Left cardiac atrium (tissue), 4 donors: ENCODE measurements at regions not wholly inside any gene's neighbourhood (a gene's known extent, or its start where the extent isn't known, plus 50 kb on each side); places are given as distances from the start of the nearest gene placed in this dataset.
"Not testable (repeated sequence)": the region's sequence is repeated elsewhere in the genome, so short reads cannot be mapped to it uniquely, and the experiment has no call there.

Experiments used
- ATAC-seq, 2 donors: fragments of 200-7000 bp; cut with Tn5 transposase; one replicate each; pipeline ENCODE4 v1.9.1; 2020; ENCODE audit warnings: mild to moderate bottlenecking in 2 of 2, moderate library complexity in 2 of 2
- DNase-seq: peaks from one replicate; pipeline ENCODE4 v3.0.0-alpha.2; 2020
- intact Hi-C, 2 donors: fragments of 100-400 bp; cut with DNase I; formaldehyde crosslinking; loops; one replicate each; pipeline versions ENCODE4 v1.14.1 to v1.15.1; 2022 to 2023
- donor health status: DM: no; HTN: yes; CAD: no.
- donor health status: DM: no; HTN: yes; CAD: no; lungs with severe emphysema.
- donor health status: DM: yes; HTN: yes; CAD: no.
- donor health status: Dilated cardiomyopathy.

DNA sequence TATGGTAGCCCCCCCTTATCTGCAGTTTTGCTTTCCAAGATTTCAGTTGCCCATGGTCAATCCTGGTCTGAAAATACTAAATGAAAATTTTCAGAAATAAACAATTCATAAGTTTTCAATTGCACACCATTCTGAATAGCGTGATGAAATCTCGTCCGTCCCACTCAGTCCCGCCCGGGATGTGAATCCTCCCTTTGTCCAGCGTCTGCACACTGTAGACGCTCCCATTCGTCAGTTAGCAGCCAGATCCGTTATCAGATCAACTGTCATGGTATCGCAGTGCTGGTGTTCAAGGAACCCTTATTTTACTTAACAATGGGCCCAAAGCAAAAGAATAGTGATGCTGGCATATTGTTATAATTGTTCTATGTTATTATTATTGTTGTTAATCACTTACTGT is 98.6 kb downstream of the TMEM215 start:
- intact Hi-C loops = no loop called here
- DNase-seq (no peak), ATAC-seq (no peak)

DNA sequence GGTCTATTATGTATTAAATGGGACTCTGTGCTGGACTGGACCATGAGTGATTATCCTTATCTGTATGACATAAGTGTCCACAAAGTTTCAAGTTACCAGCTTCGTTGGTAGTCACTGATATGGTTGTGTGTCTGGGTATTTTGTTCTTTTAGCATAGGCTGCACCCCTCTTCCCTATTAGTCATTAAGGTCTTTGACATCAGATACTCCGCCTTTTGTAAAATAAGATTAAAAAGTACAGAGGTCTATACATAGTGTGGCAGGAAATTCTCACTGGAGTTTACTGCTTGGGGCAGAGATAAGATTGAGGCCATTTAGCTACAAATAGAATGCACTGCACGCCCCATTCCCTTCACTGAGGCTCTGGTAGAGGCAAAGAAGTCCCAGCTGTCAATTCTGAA is 99.4 kb downstream of the TMEM215 start:
- intact Hi-C loops = no loop called here
- ATAC-seq (no peak), DNase-seq (no peak)

DNA sequence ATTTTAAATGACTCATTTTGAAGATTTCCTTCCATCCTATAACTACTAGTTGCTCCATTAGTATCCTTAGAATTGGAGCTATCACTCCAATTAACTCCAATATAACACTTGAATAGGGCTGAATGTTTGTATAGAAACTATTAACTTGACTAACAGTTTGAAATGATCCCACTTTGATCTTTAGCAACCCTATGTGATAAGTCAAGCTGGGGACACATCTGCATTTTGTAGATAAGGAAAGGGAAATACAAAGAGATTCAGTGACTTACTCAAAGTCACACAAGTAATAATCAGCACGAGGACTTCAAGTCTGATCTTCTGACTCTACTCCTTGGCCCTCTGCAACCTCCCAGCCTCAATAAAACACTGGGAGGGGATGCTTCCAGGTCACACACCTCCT is 101.1 kb downstream of the TMEM215 start:
- ATAC-seq = no peak
- intact Hi-C loops = no loop called here
- no peak for DNase-seq

DNA sequence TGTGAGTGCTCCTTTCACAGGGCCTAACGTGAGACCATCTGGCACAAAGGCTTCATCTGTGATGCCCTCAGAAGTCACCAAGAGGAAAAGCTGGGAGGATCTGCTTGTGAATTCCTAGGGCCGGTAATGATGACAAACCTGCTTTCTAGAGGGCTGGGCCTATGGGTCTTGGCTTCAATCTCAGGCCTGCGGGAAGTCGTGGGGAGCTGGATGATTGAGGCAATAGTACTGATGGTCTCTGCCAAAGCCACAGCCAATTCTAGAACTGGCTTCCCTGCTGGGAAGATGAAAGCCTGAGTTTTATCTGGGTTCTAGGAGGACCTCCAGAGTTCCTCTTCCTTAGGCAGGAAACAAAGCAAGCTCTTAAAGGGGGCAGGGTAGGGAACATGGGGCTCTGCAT is 102.7 kb downstream of the TMEM215 start:
- ATAC-seq = no peak
- intact Hi-C loops = no loop called here

DNA sequence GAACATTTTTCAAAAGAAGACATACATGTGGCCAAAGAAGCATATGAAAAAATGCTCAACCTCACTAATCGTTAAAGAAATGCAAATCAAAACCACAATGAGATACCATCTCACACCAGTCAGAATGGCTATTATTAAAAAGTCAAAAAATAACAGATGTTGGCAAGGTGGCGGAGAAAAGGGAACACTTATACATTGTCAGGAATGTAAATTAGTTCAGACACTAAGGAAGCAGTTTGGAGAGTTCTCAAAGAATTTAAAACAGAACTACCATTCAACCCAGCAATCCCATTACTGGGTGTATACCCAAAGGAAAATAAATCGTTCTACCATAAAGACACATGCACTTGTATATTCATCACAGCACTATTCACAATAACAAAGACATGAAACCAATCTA is 106.9 kb downstream of the APTX start:
- intact Hi-C loops, DNase-seq, ATAC-seq: not testable (repeated sequence)

More for the DNA sequence above, 102.7 kb downstream of the TMEM215 start:
- no peak for DNase-seq

DNA sequence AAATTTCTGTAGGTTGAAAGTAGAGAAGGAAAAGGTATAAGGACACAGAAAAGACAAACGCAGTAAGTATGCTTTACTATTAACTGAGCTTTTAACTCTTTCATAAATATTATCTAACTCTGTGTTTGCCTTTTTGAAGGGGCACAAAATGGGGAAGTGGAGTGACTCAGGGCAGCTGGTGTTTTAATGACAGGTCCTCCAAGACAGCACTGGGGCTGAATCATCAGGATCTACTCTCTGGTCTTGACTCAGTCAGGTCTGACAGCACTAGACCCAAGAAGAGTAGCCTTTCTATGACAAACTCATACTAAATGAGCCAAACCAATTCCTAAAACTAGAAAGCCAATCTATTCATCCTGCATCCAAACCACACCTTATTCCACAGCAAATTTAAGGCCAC is 102.2 kb downstream of the APTX start:
- DNase-seq (no peak), ATAC-seq (no peak)
- intact Hi-C loops = no loop called here

DNA sequence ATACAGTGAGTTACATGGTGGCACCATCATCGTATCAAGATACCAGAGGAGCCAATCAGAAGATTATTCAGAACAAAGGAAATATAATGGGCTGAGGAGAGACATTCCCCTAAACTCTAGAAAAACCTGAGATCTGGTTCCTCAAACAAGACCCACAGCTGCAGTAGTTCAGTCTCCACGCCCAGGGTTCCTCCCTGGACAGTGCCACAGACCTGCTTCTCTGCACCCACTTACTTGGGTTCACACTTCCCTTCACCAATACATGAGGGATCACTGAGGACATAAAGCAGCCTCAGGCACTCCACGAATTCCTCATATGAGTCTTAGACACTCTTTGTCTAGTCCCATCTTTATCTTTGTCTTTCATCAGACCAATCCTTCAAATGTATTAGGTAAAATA is 101.7 kb downstream of the APTX start:
- no peak for DNase-seq
- intact Hi-C loops = no loop called here
- no peak for ATAC-seq

DNA sequence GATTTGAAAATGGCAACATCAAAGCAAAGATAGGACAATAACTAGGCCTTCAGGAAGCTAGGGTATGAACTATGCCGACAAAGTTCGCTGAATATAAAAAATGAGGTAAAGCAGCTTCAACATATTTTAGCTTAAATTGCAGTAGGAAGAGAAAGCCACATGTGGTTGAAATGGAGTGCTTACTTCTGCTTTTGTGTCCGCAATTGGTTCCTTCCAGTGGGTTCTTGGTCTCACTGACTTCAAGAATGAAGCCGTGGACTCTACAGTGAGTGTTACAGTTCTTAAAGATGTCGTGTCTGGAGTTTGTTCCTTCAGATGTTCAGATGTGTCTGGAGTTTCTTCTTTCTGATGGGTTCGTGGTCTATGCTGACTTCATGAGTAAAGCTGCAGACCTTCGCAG is 95.2 kb downstream of the APTX start:
- intact Hi-C loops = no loop called here
- DNase-seq (no peak), ATAC-seq (no peak)

DNA sequence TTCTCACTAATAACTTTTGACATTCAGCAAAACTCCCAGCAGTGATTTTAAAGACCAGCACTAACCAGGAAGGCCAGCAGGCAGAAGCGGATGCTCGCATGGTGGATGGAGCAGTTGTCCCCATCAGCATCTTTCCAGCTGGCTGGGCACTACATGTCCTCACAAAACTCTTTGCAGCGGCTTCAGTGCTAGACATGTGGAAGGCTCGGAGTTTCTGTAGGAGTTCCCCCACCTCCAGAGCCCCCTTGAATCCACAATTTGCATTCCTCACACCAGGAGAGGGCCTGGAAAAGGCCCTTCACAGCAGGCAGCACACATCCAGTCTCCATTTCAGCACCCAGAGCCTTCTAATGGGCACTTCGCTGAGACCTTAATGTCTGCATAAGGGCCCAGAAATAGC is 85.6 kb downstream of the APTX start:
- no peak for ATAC-seq
- DNase-seq = no peak
- intact Hi-C loops = no loop called here

DNA sequence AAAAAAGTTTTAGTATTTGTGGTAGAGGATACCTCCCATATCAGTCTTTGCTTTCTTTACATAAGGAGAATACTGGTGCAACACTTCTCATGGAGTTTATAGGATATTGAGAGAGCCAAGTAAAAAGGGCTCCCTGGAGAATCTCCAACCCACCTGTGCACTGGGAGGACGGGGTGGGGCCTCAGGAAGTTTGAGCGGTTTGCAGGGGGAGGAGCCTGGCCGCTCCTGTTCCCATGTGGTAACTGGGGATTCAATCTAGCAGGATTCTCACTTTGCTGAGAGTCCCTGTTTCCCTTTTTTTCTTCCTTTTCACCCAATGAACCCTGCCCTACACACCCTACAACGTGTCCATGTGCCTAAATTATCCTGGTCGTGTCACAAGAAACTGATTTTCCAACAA is 82.8 kb downstream of the APTX start:
- intact Hi-C loops = no loop called here
- ATAC-seq = no peak
- DNase-seq = no peak
